ENCODE measurements at regions not wholly inside any gene's neighbourhood (a gene's known extent, or its start where the extent isn't known, plus 50 kb on each side); places are given as distances from the start of the nearest gene placed in this dataset.

- H4K20me1 ChIP-seq (ENCODE audit: control insufficient read depth, extremely low read depth, insufficient read depth, low read length): no peaks in the 10 kb centered on the region
- no peak overlapping the region for H3K9ac ChIP-seq (ENCODE audit: insufficient read depth, low read length)
- H3K4me2 ChIP-seq (ENCODE audit: extremely low read depth, insufficient read depth, low read length): no peak overlapping the region
- no peak overlapping the region for H2AFZ ChIP-seq (ENCODE audit: low read length)
- H3K79me2 ChIP-seq (ENCODE audit: control insufficient read depth, insufficient read depth, low read length): no peaks in the 10 kb centered on the region
- no peaks in the 10 kb centered on the region for H3K27me3 ChIP-seq (ENCODE audit: control insufficient read depth, insufficient read depth, low read length)
- no peak overlapping the region for H3K4me3 ChIP-seq (replicated peaks in 1 of 4; ENCODE audit: control extremely low read depth in 1 of 4, insufficient read depth in 1 of 4, low read depth in 3 of 4, low read length in 4 of 4)
- no peak for DNase-seq (ENCODE audit: low read depth in 2 of 2)
- no peak overlapping the region for H3K27ac ChIP-seq (ENCODE audit: insufficient read depth, low read length)
- H3K9me3 ChIP-seq (ENCODE audit: control insufficient read depth, insufficient read depth, low read depth, low read length): no peaks in the 10 kb centered on the region
- no peaks in the 10 kb centered on the region for H3K36me3 ChIP-seq (ENCODE audit: control insufficient read depth, insufficient read depth, low read length)
- no peaks in the 10 kb centered on the region for H3K4me1 ChIP-seq (ENCODE audit: control insufficient read depth, extremely low read depth, insufficient read depth, low read length)
- no peak for TF ChIP-seq EZH2 (IDR thresholded peaks at IDR 0.05; ENCODE audit: low read length, missing control alignments)
Measured at GRCh38 chr16:9203956-9204355, 112.5 kb downstream of the HAPSTR1 start.

GRCh38 chr16:9205661-9206060 is 114.2 kb downstream of the HAPSTR1 start:
- no peak for TF ChIP-seq CTCF (conservative IDR thresholded peaks at IDR 0.05 in 1 of 2, IDR thresholded peaks at IDR 0.05 in 1 of 2; ENCODE audit: low read depth in 1 of 2, low read length in 2 of 2)
- no peak for TF ChIP-seq EZH2 (IDR thresholded peaks at IDR 0.05; ENCODE audit: low read length, missing control alignments)
- H3K9me3 ChIP-seq (ENCODE audit: control insufficient read depth, insufficient read depth, low read depth, low read length): no peaks in the 10 kb centered on the region
- no peaks in the 10 kb centered on the region for H4K20me1 ChIP-seq (ENCODE audit: control insufficient read depth, extremely low read depth, insufficient read depth, low read length)
- H3K4me2 ChIP-seq (ENCODE audit: extremely low read depth, insufficient read depth, low read length): no peak overlapping the region
- no peak overlapping the region for H3K27ac ChIP-seq (ENCODE audit: insufficient read depth, low read length)
- no peak overlapping the region for H2AFZ ChIP-seq (ENCODE audit: low read length)
- H3K4me1 ChIP-seq (ENCODE audit: control insufficient read depth, extremely low read depth, insufficient read depth, low read length): no peaks in the 10 kb centered on the region
- no peaks in the 10 kb centered on the region for H3K27me3 ChIP-seq (ENCODE audit: control insufficient read depth, insufficient read depth, low read length)
- no peaks in the 10 kb centered on the region for H3K79me2 ChIP-seq (ENCODE audit: control insufficient read depth, insufficient read depth, low read length)
- DNase-seq (ENCODE audit: low read depth in 2 of 2): no peak
- no peak overlapping the region for H3K4me3 ChIP-seq (replicated peaks in 1 of 4; ENCODE audit: control extremely low read depth in 1 of 4, insufficient read depth in 1 of 4, low read depth in 3 of 4, low read length in 4 of 4)
- H3K9ac ChIP-seq (ENCODE audit: insufficient read depth, low read length): no peak overlapping the region
- no peaks in the 10 kb centered on the region for H3K36me3 ChIP-seq (ENCODE audit: control insufficient read depth, insufficient read depth, low read length)

- Histone ChIP-seq H3K4me1 (ENCODE audit: control insufficient read depth, extremely low read depth, insufficient read depth, low read length) (no peaks in the 10 kb centered on the region), H3K9ac (ENCODE audit: insufficient read depth, low read length) (no peak overlapping the region), H3K36me3 (ENCODE audit: control insufficient read depth, insufficient read depth, low read length) (no peaks in the 10 kb centered on the region), H3K27me3 (ENCODE audit: control insufficient read depth, insufficient read depth, low read length) (no peaks in the 10 kb centered on the region), H3K27ac (ENCODE audit: insufficient read depth, low read length) (no peak overlapping the region), H2AFZ (ENCODE audit: low read length) (no peak overlapping the region), H3K79me2 (ENCODE audit: control insufficient read depth, insufficient read depth, low read length) (no peaks in the 10 kb centered on the region), H3K4me2 (ENCODE audit: extremely low read depth, insufficient read depth, low read length) (no peak overlapping the region), H3K9me3 (ENCODE audit: control insufficient read depth, insufficient read depth, low read depth, low read length) (no peaks in the 10 kb centered on the region), H4K20me1 (ENCODE audit: control insufficient read depth, extremely low read depth, insufficient read depth, low read length) (no peaks in the 10 kb centered on the region), H3K4me3 (replicated peaks in 1 of 4; ENCODE audit: control extremely low read depth in 1 of 4, insufficient read depth in 1 of 4, low read depth in 3 of 4, low read length in 4 of 4) (no peak overlapping the region)
- TF ChIP-seq CTCF (conservative IDR thresholded peaks at IDR 0.05 in 1 of 2, IDR thresholded peaks at IDR 0.05 in 1 of 2; ENCODE audit: low read depth in 1 of 2, low read length in 2 of 2) (no peak), EZH2 (IDR thresholded peaks at IDR 0.05; ENCODE audit: low read length, missing control alignments) (no peak)
- DNase-seq (ENCODE audit: low read depth in 2 of 2): no peak
Measured at GRCh38 chr16:9206156-9206555, 114.7 kb downstream of the HAPSTR1 start.

Data from fibroblast of lung (primary cell).